ENCODE measurements at regions not wholly inside any gene's neighbourhood (a gene's known extent, or its start where the extent isn't known, plus 50 kb on each side); places are given as distances from the start of the nearest gene placed in this dataset.

GRCh38 chr15:98294126-98294525, 333.6 kb downstream of the ARRDC4 start:
- TF ChIP-seq POLR2A (IDR thresholded peaks at IDR 0.05) (no peak), CTCF (IDR thresholded peaks at IDR 0.05) (no peak), POLR2AphosphoS5 (IDR thresholded peaks at IDR 0.05) (no peak)

Data from sigmoid colon (tissue), 4 donors.